ENCODE measurements at regions not wholly inside any gene's neighbourhood (a gene's known extent, or its start where the extent isn't known, plus 50 kb on each side); places are given as distances from the start of the nearest gene placed in this dataset.

- no peak overlapping the region for H3K4me3 ChIP-seq (replicated peaks; ENCODE audit: low read depth, low read length)
- DNase-seq (ENCODE audit: extremely low read depth, low read depth), result no peak
- TF ChIP-seq, protein P1, sequence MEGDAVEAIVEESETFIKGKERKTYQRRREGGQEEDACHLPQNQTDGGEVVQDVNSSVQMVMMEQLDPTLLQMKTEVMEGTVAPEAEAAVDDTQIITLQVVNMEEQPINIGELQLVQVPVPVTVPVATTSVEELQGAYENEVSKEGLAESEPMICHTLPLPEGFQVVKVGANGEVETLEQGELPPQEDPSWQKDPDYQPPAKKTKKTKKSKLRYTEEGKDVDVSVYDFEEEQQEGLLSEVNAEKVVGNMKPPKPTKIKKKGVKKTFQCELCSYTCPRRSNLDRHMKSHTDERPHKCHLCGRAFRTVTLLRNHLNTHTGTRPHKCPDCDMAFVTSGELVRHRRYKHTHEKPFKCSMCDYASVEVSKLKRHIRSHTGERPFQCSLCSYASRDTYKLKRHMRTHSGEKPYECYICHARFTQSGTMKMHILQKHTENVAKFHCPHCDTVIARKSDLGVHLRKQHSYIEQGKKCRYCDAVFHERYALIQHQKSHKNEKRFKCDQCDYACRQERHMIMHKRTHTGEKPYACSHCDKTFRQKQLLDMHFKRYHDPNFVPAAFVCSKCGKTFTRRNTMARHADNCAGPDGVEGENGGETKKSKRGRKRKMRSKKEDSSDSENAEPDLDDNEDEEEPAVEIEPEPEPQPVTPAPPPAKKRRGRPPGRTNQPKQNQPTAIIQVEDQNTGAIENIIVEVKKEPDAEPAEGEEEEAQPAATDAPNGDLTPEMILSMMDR (IDR thresholded peaks at IDR 0.05; ENCODE audit: low read depth, low read length, missing control alignments), result no peak
Measured at GRCh38 chr5:51895834-51896233, 512.6 kb downstream of the ISL1 start.

DNA sequence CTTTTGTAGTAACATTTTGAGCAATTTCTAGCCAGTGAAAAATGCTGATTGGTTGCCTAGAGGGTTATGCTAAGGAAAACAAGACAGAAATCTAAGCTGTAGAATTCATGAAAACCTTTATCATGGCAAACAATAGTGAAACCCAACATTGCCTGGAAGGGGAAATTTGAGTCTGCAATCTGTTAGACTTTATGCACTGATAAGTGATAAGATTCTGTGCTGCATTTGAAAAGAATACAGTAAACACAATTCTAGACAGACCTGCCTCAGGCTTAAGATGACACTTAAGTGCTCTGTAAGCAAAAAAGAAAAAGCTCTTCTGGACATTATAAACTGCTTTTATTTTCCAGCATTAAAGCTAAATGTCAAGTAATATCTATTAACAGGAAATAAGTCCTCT lies 519.3 kb downstream of the ISL1 start:
- TF ChIP-seq, protein P1 (IDR thresholded peaks at IDR 0.05; ENCODE audit: low read depth, low read length, missing control alignments), result no peak
- no peak for DNase-seq (ENCODE audit: extremely low read depth, low read depth)

GRCh38 chr5:51908215-51908614 lies 525.0 kb downstream of the ISL1 start:
- DNase-seq (ENCODE audit: extremely low read depth, low read depth), result no peak
- H3K4me3 ChIP-seq (replicated peaks; ENCODE audit: low read depth, low read length), result no peak overlapping the region
- TF ChIP-seq, protein P1 (IDR thresholded peaks at IDR 0.05; ENCODE audit: low read depth, low read length, missing control alignments), result no peak

More for the DNA sequence above, 519.3 kb downstream of the ISL1 start:
- no peak overlapping the region for H3K4me3 ChIP-seq (replicated peaks; ENCODE audit: low read depth, low read length)

DNA sequence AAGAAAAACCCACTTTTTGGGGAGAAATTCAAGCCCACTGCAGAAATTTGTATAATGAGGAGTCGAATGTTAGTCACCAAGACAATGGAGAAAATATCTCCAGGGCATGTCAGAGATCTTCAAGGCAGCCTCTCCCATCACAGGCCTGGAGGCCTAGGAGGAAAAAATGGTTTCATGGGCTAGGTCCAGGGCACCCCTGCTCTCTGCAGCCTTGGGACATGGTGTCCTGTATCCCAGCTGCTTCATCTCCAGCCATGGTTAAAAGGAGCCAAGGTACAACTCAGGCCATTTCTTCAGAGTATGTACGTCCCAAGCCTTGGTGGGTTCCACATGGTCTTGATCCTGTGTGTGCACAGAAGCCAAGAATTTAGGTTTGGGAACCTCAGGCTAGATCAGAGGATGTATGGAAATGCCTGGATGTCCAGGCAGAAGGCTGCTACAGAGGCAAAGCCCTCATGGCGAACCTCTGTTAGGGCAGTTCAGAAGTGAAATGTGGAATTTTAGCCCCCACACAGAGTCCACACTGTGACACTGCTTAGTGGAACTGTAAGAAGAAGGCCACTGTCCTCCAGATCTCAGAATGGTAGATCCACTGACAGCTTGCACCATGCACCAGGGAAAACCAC lies 561.4 kb downstream of the ISL1 start:
- TF ChIP-seq, protein P1 (IDR thresholded peaks at IDR 0.05; ENCODE audit: low read depth, low read length, missing control alignments), result no peak
- no peak for DNase-seq (ENCODE audit: extremely low read depth, low read depth)
- H3K4me3 ChIP-seq (replicated peaks; ENCODE audit: low read depth, low read length), result no peak overlapping the region

- TF ChIP-seq, protein P1 (IDR thresholded peaks at IDR 0.05; ENCODE audit: low read depth, low read length, missing control alignments), result no peak
- no peak for DNase-seq (ENCODE audit: extremely low read depth, low read depth)
- no peak overlapping the region for H3K4me3 ChIP-seq (replicated peaks; ENCODE audit: low read depth, low read length)
Measured at GRCh38 chr5:51958473-51958872, 575.2 kb downstream of the ISL1 start.

GRCh38 chr5:51960617-51961121 lies 577.4 kb downstream of the ISL1 start:
- H3K4me3 ChIP-seq (replicated peaks; ENCODE audit: low read depth, low read length), result no peak overlapping the region
- DNase-seq (ENCODE audit: extremely low read depth, low read depth), result peak; percentile 1
- TF ChIP-seq, protein P1 (IDR thresholded peaks at IDR 0.05; ENCODE audit: low read depth, low read length, missing control alignments), result peak; percentile 19

- TF ChIP-seq, protein P1 (IDR thresholded peaks at IDR 0.05; ENCODE audit: low read depth, low read length, missing control alignments), result no peak
- no peak for DNase-seq (ENCODE audit: extremely low read depth, low read depth)
- no peak overlapping the region for H3K4me3 ChIP-seq (replicated peaks; ENCODE audit: low read depth, low read length)
Measured at GRCh38 chr5:51961154-51961562, 577.9 kb downstream of the ISL1 start.

Measured in HFF-Myc (cell line).